ENCODE measurements at regions not wholly inside any gene's neighbourhood (a gene's known extent, or its start where the extent isn't known, plus 50 kb on each side); places are given as distances from the start of the nearest gene placed in this dataset.

- H3K27me3 ChIP-seq (ENCODE audit: control insufficient read depth in 1 of 2, insufficient read depth in 1 of 2, low read length in 2 of 2) = no peaks in the 10 kb centered on the region
- H3K18ac ChIP-seq (ENCODE audit: low read depth in 1 of 2, low read length in 2 of 2) = no peak overlapping the region
- H2BK5ac ChIP-seq (ENCODE audit: low read depth, low read length, poor library complexity, severe bottlenecking) = no peak overlapping the region
- no peak overlapping the region for H3K27ac ChIP-seq (ENCODE audit: low read length, poor library complexity, severe bottlenecking)
- no peak overlapping the region for H3K4me2 ChIP-seq (ENCODE audit: low read length, poor library complexity, severe bottlenecking)
- no peak overlapping the region for H3K4me3 ChIP-seq (ENCODE audit: insufficient read depth in 1 of 2, low read depth in 1 of 2, low read length in 2 of 2)
- no peak overlapping the region for H2BK12ac ChIP-seq (ENCODE audit: low read length in 2 of 2)
- no peak overlapping the region for H4K91ac ChIP-seq (ENCODE audit: low read length)
- no peak overlapping the region for H3K23ac ChIP-seq (ENCODE audit: low read length in 2 of 2)
- H4K8ac ChIP-seq (ENCODE audit: low read length) = no peak overlapping the region
- no peak for DNase-seq
- H3K9me3 ChIP-seq (ENCODE audit: control insufficient read depth, low read length) = peaks cover 14% of the 10 kb centered on the region
- no peak overlapping the region for H2BK120ac ChIP-seq (ENCODE audit: low read depth, low read length)
- H2AK5ac ChIP-seq (ENCODE audit: low read length, severe bottlenecking) = no peak overlapping the region
- 98% methylated on average over 2 of the region's 2 CpGs for WGBS
- H3K4ac ChIP-seq (ENCODE audit: low read depth in 1 of 2, low read length in 2 of 2) = no peak overlapping the region
- H3K4me1 ChIP-seq (ENCODE audit: control insufficient read depth, insufficient read depth, low read depth, low read length) = no peaks in the 10 kb centered on the region
- no peak overlapping the region for H2BK15ac ChIP-seq (ENCODE audit: low read depth, poor library complexity, severe bottlenecking)
- no peak overlapping the region for H3K14ac ChIP-seq (ENCODE audit: low read length in 2 of 2)
- H3K36me3 ChIP-seq (ENCODE audit: control insufficient read depth in 1 of 2, insufficient read depth in 2 of 2, low read depth in 1 of 2, low read length in 2 of 2) = no peaks in the 10 kb centered on the region
- H2AFZ ChIP-seq (ENCODE audit: low read depth, low read length) = no peak overlapping the region
- no peaks in the 10 kb centered on the region for H3K79me1 ChIP-seq (replicated peaks; ENCODE audit: low read length, poor library complexity, severe bottlenecking)
- H3K9ac ChIP-seq (ENCODE audit: low read length) = no peak overlapping the region
These were observed 752.6 kb upstream of the FLRT2 start for GRCh38 chr14:84777356-84777755.

GRCh38 chr14:84782902-84783301 lies 747.0 kb upstream of the FLRT2 start:
- H3K9ac ChIP-seq (ENCODE audit: low read length) = no peak overlapping the region
- H3K36me3 ChIP-seq (ENCODE audit: control insufficient read depth in 1 of 2, insufficient read depth in 2 of 2, low read depth in 1 of 2, low read length in 2 of 2) = no peaks in the 10 kb centered on the region
- no CpG with 5 or more reads among the region's 1 CpG for WGBS
- H3K14ac ChIP-seq (ENCODE audit: low read length in 2 of 2) = no peak overlapping the region
- H3K27me3 ChIP-seq (ENCODE audit: control insufficient read depth in 1 of 2, insufficient read depth in 1 of 2, low read length in 2 of 2) = no peaks in the 10 kb centered on the region
- H3K9me3 ChIP-seq (ENCODE audit: control insufficient read depth, low read length) = no peaks in the 10 kb centered on the region
- H3K4ac ChIP-seq (ENCODE audit: low read depth in 1 of 2, low read length in 2 of 2) = no peak overlapping the region
- H2BK120ac ChIP-seq (ENCODE audit: low read depth, low read length) = no peak overlapping the region
- no peak overlapping the region for H4K8ac ChIP-seq (ENCODE audit: low read length)
- H2AFZ ChIP-seq (ENCODE audit: low read depth, low read length) = no peak overlapping the region
- H3K4me2 ChIP-seq (ENCODE audit: low read length, poor library complexity, severe bottlenecking) = no peak overlapping the region
- no peak overlapping the region for H2AK5ac ChIP-seq (ENCODE audit: low read length, severe bottlenecking)
- no peaks in the 10 kb centered on the region for H3K4me1 ChIP-seq (ENCODE audit: control insufficient read depth, insufficient read depth, low read depth, low read length)
- H2BK5ac ChIP-seq (ENCODE audit: low read depth, low read length, poor library complexity, severe bottlenecking) = no peak overlapping the region
- no peak overlapping the region for H2BK12ac ChIP-seq (ENCODE audit: low read length in 2 of 2)
- H3K4me3 ChIP-seq (ENCODE audit: insufficient read depth in 1 of 2, low read depth in 1 of 2, low read length in 2 of 2) = no peak overlapping the region
- H3K27ac ChIP-seq (ENCODE audit: low read length, poor library complexity, severe bottlenecking) = no peak overlapping the region
- no peak overlapping the region for H2BK15ac ChIP-seq (ENCODE audit: low read depth, poor library complexity, severe bottlenecking)
- H4K91ac ChIP-seq (ENCODE audit: low read length) = no peak overlapping the region
- H3K23ac ChIP-seq (ENCODE audit: low read length in 2 of 2) = no peak overlapping the region
- no peaks in the 10 kb centered on the region for H3K79me1 ChIP-seq (replicated peaks; ENCODE audit: low read length, poor library complexity, severe bottlenecking)
- no peak for DNase-seq
- no peak overlapping the region for H3K18ac ChIP-seq (ENCODE audit: low read depth in 1 of 2, low read length in 2 of 2)

- no peaks in the 10 kb centered on the region for H3K9me3 ChIP-seq (ENCODE audit: control insufficient read depth, low read length)
- H3K36me3 ChIP-seq (ENCODE audit: control insufficient read depth in 1 of 2, insufficient read depth in 2 of 2, low read depth in 1 of 2, low read length in 2 of 2) = no peaks in the 10 kb centered on the region
- no peak overlapping the region for H3K14ac ChIP-seq (ENCODE audit: low read length in 2 of 2)
- no peak overlapping the region for H3K18ac ChIP-seq (ENCODE audit: low read depth in 1 of 2, low read length in 2 of 2)
- no peak overlapping the region for H2BK15ac ChIP-seq (ENCODE audit: low read depth, poor library complexity, severe bottlenecking)
- no peak overlapping the region for H2AFZ ChIP-seq (ENCODE audit: low read depth, low read length)
- no peak overlapping the region for H3K4me2 ChIP-seq (ENCODE audit: low read length, poor library complexity, severe bottlenecking)
- no peak overlapping the region for H2AK5ac ChIP-seq (ENCODE audit: low read length, severe bottlenecking)
- H4K91ac ChIP-seq (ENCODE audit: low read length) = no peak overlapping the region
- H3K4ac ChIP-seq (ENCODE audit: low read depth in 1 of 2, low read length in 2 of 2) = no peak overlapping the region
- no peak overlapping the region for H3K9ac ChIP-seq (ENCODE audit: low read length)
- no peak overlapping the region for H2BK5ac ChIP-seq (ENCODE audit: low read depth, low read length, poor library complexity, severe bottlenecking)
- no peak overlapping the region for H4K8ac ChIP-seq (ENCODE audit: low read length)
- H2BK12ac ChIP-seq (ENCODE audit: low read length in 2 of 2) = no peak overlapping the region
- no peaks in the 10 kb centered on the region for H3K27me3 ChIP-seq (ENCODE audit: control insufficient read depth in 1 of 2, insufficient read depth in 1 of 2, low read length in 2 of 2)
- no peak overlapping the region for H3K23ac ChIP-seq (ENCODE audit: low read length in 2 of 2)
- WGBS = 75% methylated on average over 1 of the region's 1 CpG
- no peak overlapping the region for H2BK120ac ChIP-seq (ENCODE audit: low read depth, low read length)
- H3K4me1 ChIP-seq (ENCODE audit: control insufficient read depth, insufficient read depth, low read depth, low read length) = no peaks in the 10 kb centered on the region
- no peaks in the 10 kb centered on the region for H3K79me1 ChIP-seq (replicated peaks; ENCODE audit: low read length, poor library complexity, severe bottlenecking)
- H3K4me3 ChIP-seq (ENCODE audit: insufficient read depth in 1 of 2, low read depth in 1 of 2, low read length in 2 of 2) = no peak overlapping the region
- peak; percentile 7 for DNase-seq
- H3K27ac ChIP-seq (ENCODE audit: low read length, poor library complexity, severe bottlenecking) = no peak overlapping the region
These were observed 746.4 kb upstream of the FLRT2 start for GRCh38 chr14:84783511-84783910.

GRCh38 chr14:84785996-84786395 lies 743.9 kb upstream of the FLRT2 start:
- Histone ChIP-seq H3K36me3 (ENCODE audit: control insufficient read depth in 1 of 2, insufficient read depth in 2 of 2, low read depth in 1 of 2, low read length in 2 of 2) (no peaks in the 10 kb centered on the region), H4K8ac (ENCODE audit: low read length) (no peak overlapping the region), H3K23ac (ENCODE audit: low read length in 2 of 2) (no peak overlapping the region), H3K27ac (ENCODE audit: low read length, poor library complexity, severe bottlenecking) (no peak overlapping the region), H3K9me3 (ENCODE audit: control insufficient read depth, low read length) (no peaks in the 10 kb centered on the region), H2AFZ (ENCODE audit: low read depth, low read length) (no peak overlapping the region), H2BK15ac (ENCODE audit: low read depth, poor library complexity, severe bottlenecking) (no peak overlapping the region), H3K27me3 (ENCODE audit: control insufficient read depth in 1 of 2, insufficient read depth in 1 of 2, low read length in 2 of 2) (no peaks in the 10 kb centered on the region), H3K9ac (ENCODE audit: low read length) (no peak overlapping the region), H3K4ac (ENCODE audit: low read depth in 1 of 2, low read length in 2 of 2) (no peak overlapping the region), H3K79me1 (replicated peaks; ENCODE audit: low read length, poor library complexity, severe bottlenecking) (no peaks in the 10 kb centered on the region), H3K4me2 (ENCODE audit: low read length, poor library complexity, severe bottlenecking) (no peak overlapping the region), H4K91ac (ENCODE audit: low read length) (no peak overlapping the region), H3K14ac (ENCODE audit: low read length in 2 of 2) (no peak overlapping the region), H3K4me1 (ENCODE audit: control insufficient read depth, insufficient read depth, low read depth, low read length) (no peaks in the 10 kb centered on the region), H2AK5ac (ENCODE audit: low read length, severe bottlenecking) (no peak overlapping the region), H2BK12ac (ENCODE audit: low read length in 2 of 2) (no peak overlapping the region), H2BK5ac (ENCODE audit: low read depth, low read length, poor library complexity, severe bottlenecking) (no peak overlapping the region), H2BK120ac (ENCODE audit: low read depth, low read length) (no peak overlapping the region), H3K4me3 (ENCODE audit: insufficient read depth in 1 of 2, low read depth in 1 of 2, low read length in 2 of 2) (no peak overlapping the region), H3K18ac (ENCODE audit: low read depth in 1 of 2, low read length in 2 of 2) (no peak overlapping the region)
- peak; percentile 31 for DNase-seq
